ENCODE measurements at regions not wholly inside any gene's neighbourhood (a gene's known extent, or its start where the extent isn't known, plus 50 kb on each side); places are given as distances from the start of the nearest gene placed in this dataset.

GRCh38 chr5:10856071-10856470, 95.0 kb upstream of the DAP start:
- TF ChIP-seq CTCF (IDR thresholded peaks at IDR 0.05) (no peak), EP300 (IDR thresholded peaks at IDR 0.05) (no peak), POLR2A (IDR thresholded peaks at IDR 0.05) (no peak), POLR2AphosphoS5 (IDR thresholded peaks at IDR 0.05) (no peak)
